Neural progenitor cell (in vitro differentiated cells): ENCODE measurements at regions not wholly inside any gene's neighbourhood (a gene's known extent, or its start where the extent isn't known, plus 50 kb on each side); places are given as distances from the start of the nearest gene placed in this dataset.

ENCODE experiments used
- DNase-seq: peaks from one replicate; pipeline ENCODE4 v3.0.0-alpha.2; 2016; ENCODE audit warnings: low spot score
- H2AFZ ChIP-seq: fragments of 200-600 bp; sonication (generic); replicated peaks from 2 replicates; pipeline ENCODE4 v1.6.1; 2016; ENCODE audit warnings: antibody characterized with exemption
- H3F3A ChIP-seq: fragments of 200-600 bp; sonication (generic); 2 replicates; pipeline ENCODE4 v1.6.1; 2016; ENCODE audit warnings: antibody characterized with exemption, low read depth
- H3K27ac ChIP-seq: fragments of 200-600 bp; sonication (generic); 2 replicates; pipeline ENCODE4 v1.5.1; 2016; ENCODE audit warnings: mild to moderate bottlenecking
- H3K27me3 ChIP-seq: fragments of 200-600 bp; sonication (generic); 2 replicates; pipeline ENCODE4 v1.6.1; 2016; ENCODE audit warnings: mild to moderate bottlenecking, moderate library complexity
- H3K36me3 ChIP-seq: fragments of 200-600 bp; sonication (generic); 2 replicates; pipeline ENCODE4 v1.5.1; 2016
- H3K4me1 ChIP-seq: fragments of 200-600 bp; sonication (generic); 2 replicates; pipeline ENCODE4 v1.6.1; 2016; ENCODE audit warnings: mixed run types
- H3K4me2 ChIP-seq: fragments of 200-600 bp; sonication (generic); 2 replicates; pipeline ENCODE4 v1.6.1; 2016
- H3K4me3 ChIP-seq: fragments of 200-600 bp; sonication (generic); 2 replicates; pipeline ENCODE4 v1.5.1; 2016
- H3K79me2 ChIP-seq: fragments of 200-600 bp; sonication (generic); 2 replicates; pipeline ENCODE4 v1.6.1; 2016; ENCODE audit warnings: low read depth
- H3K9ac ChIP-seq: fragments of 200-600 bp; sonication (generic); 2 replicates; pipeline ENCODE4 v1.6.1; 2016
- H3K9me3 ChIP-seq: fragments of 200-600 bp; sonication (generic); 2 replicates; pipeline ENCODE4 v1.5.1; 2016; ENCODE audit warnings: low read depth
- H4K20me1 ChIP-seq: fragments of 200-600 bp; sonication (generic); 2 replicates; pipeline ENCODE4 v1.6.1; 2016; ENCODE audit warnings: low read depth
- H3K27ac Mint-ChIP-seq: 3 replicates; pipeline ENCODE4 v1.8.0; 2021; ENCODE audit warnings: mixed read lengths
- H3K27me3 Mint-ChIP-seq: 2 replicates; pipeline ENCODE4 v1.8.0; 2022; ENCODE audit warnings: low read depth, mild to moderate bottlenecking, inconsistent platforms, moderate library complexity, mixed read lengths; ENCODE audit not compliant: insufficient read depth
- H3K36me3 Mint-ChIP-seq: 3 replicates; pipeline ENCODE4 v1.8.0; 2021; ENCODE audit warnings: mixed read lengths
- H3K4me1 Mint-ChIP-seq: 3 replicates; pipeline ENCODE4 v1.8.0; 2021; ENCODE audit warnings: mixed read lengths
- H3K4me3 Mint-ChIP-seq: 3 replicates; pipeline ENCODE4 v1.8.0; 2021; ENCODE audit warnings: mild to moderate bottlenecking, moderate library complexity, mixed read lengths
- H3K9me3 Mint-ChIP-seq: 3 replicates; pipeline ENCODE4 v1.8.0; 2020; ENCODE audit warnings: mixed read lengths
- EZH2 ChIP-seq: fragments of 200-600 bp; sonication (generic); IDR thresholded peaks from 2 replicates; pipeline ENCODE4 v1.6.1; 2017; ENCODE audit warnings: antibody characterized with exemption, mild to moderate bottlenecking, moderate library complexity
- EZH2phosphoT487 ChIP-seq: fragments of 200-600 bp; sonication (generic); IDR thresholded peaks from 2 replicates; pipeline ENCODE4 v1.6.1; 2017; ENCODE audit warnings: antibody characterized with exemption
- TF ChIP-seq, protein P1 (sequence below): fragments of 200-600 bp; sonication (generic); IDR thresholded peaks from 2 replicates; pipeline ENCODE4 v1.5.1; 2017; ENCODE audit warnings: antibody characterized with exemption, mild to moderate bottlenecking

- Mint-ChIP-seq H3K27ac (no peak overlapping the region), H3K27me3 (no peaks in the 10 kb centered on the region), H3K36me3 (no peaks in the 10 kb centered on the region), H3K4me3 (no peak overlapping the region), H3K4me1 (no peaks in the 10 kb centered on the region), H3K9me3 (no peaks in the 10 kb centered on the region)
- Histone ChIP-seq H3K9ac (no peak overlapping the region), H3K36me3 (no peaks in the 10 kb centered on the region), H3K4me3 (no peak overlapping the region), H2AFZ (no peak overlapping the region), H3F3A (no peaks in the 10 kb centered on the region), H3K79me2 (no peaks in the 10 kb centered on the region), H3K4me2 (no peak overlapping the region), H3K9me3 (no peaks in the 10 kb centered on the region), H4K20me1 (no peaks in the 10 kb centered on the region), H3K27ac (no peak overlapping the region), H3K4me1 (no peaks in the 10 kb centered on the region), H3K27me3 (no peaks in the 10 kb centered on the region)
- no peak for DNase-seq
- no peak for TF ChIP-seq EZH2
- TF ChIP-seq EZH2phosphoT487: no peak
- TF ChIP-seq, protein P1, sequence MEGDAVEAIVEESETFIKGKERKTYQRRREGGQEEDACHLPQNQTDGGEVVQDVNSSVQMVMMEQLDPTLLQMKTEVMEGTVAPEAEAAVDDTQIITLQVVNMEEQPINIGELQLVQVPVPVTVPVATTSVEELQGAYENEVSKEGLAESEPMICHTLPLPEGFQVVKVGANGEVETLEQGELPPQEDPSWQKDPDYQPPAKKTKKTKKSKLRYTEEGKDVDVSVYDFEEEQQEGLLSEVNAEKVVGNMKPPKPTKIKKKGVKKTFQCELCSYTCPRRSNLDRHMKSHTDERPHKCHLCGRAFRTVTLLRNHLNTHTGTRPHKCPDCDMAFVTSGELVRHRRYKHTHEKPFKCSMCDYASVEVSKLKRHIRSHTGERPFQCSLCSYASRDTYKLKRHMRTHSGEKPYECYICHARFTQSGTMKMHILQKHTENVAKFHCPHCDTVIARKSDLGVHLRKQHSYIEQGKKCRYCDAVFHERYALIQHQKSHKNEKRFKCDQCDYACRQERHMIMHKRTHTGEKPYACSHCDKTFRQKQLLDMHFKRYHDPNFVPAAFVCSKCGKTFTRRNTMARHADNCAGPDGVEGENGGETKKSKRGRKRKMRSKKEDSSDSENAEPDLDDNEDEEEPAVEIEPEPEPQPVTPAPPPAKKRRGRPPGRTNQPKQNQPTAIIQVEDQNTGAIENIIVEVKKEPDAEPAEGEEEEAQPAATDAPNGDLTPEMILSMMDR: no peak
Observed at GRCh38 chr16:64060631-64061030, 1061.2 kb downstream of the CDH11 start.

DNA sequence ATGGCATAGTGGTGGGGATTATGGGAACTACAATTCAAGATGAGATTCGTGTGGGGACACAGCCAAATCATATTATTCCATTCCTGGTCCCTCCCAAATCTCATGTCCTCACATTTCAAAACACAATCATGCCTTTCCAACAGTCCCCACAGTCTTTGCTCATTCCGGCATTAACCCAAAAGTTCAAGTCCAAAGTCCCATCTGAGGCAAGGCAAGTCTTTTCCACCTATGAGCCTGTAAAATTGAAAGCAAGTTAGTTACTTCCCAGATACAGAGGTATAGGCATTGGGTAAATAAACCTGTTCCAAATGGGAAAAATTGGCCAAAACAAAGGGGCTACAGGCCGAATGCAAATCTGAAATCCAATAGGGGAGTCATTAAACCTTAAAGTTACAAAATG lies 1063.2 kb downstream of the CDH11 start:
- Histone ChIP-seq H3K27ac (no peak overlapping the region), H3F3A (no peaks in the 10 kb centered on the region), H4K20me1 (no peaks in the 10 kb centered on the region), H3K4me2 (no peak overlapping the region), H3K4me3 (no peak overlapping the region), H3K4me1 (no peaks in the 10 kb centered on the region), H3K79me2 (no peaks in the 10 kb centered on the region), H2AFZ (no peak overlapping the region), H3K36me3 (no peaks in the 10 kb centered on the region), H3K27me3 (no peaks in the 10 kb centered on the region), H3K9me3 (no peaks in the 10 kb centered on the region), H3K9ac (no peak overlapping the region)
- Mint-ChIP-seq H3K27me3 (no peaks in the 10 kb centered on the region), H3K9me3 (peaks cover 7% of the 10 kb centered on the region), H3K4me1 (no peaks in the 10 kb centered on the region), H3K4me3 (no peak overlapping the region), H3K36me3 (no peaks in the 10 kb centered on the region), H3K27ac (no peak overlapping the region)
- no peak for TF ChIP-seq EZH2
- no peak for TF ChIP-seq EZH2phosphoT487
- TF ChIP-seq, protein P1: no peak
- DNase-seq: no peak

DNA sequence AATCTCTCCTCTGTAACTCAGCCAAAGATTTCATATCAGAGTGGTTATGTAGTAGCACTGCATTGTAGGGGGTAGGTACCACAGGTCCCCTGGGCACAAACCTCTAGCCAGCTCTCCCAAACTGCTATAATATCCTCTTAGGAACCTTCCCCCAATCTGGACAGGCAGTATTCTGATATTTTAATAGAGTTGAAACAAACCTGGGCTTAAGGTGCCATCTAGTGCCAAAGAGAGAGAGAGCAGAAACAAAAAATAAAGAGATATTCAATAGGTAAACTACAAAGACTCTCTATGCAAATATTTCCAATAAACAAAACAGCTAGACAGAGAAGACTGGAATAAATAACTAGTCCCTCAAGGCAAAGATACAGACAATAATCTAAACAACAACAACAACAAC lies 1070.0 kb downstream of the CDH11 start:
- H3K4me1 Mint-ChIP-seq: no peaks in the 10 kb centered on the region
- peak overlapping the region; percentile 40 for H2AFZ ChIP-seq

More for the DNA sequence above, 1070.0 kb downstream of the CDH11 start:
- Mint-ChIP-seq H3K36me3 (peaks cover 2% of the 10 kb centered on the region), H3K4me3 (no peak overlapping the region), H3K27me3 (no peaks in the 10 kb centered on the region), H3K9me3 (peaks cover 25% of the 10 kb centered on the region), H3K27ac (no peak overlapping the region)
- no peaks in the 10 kb centered on the region for H3K27me3 ChIP-seq
- H3K79me2 ChIP-seq: no peaks in the 10 kb centered on the region
- no peaks in the 10 kb centered on the region for H3K4me1 ChIP-seq
- DNase-seq: peak; percentile 42
- no peak overlapping the region for H3K4me3 ChIP-seq
- H3F3A ChIP-seq: no peaks in the 10 kb centered on the region
- no peak overlapping the region for H3K9ac ChIP-seq
- no peak overlapping the region for H3K4me2 ChIP-seq
- no peaks in the 10 kb centered on the region for H3K36me3 ChIP-seq
- no peak overlapping the region for H3K27ac ChIP-seq
- TF ChIP-seq EZH2: no peak
- TF ChIP-seq, protein P1: peak; percentile 71
- H3K9me3 ChIP-seq: no peaks in the 10 kb centered on the region
- no peaks in the 10 kb centered on the region for H4K20me1 ChIP-seq
